ENCODE measurements at regions not wholly inside any gene's neighbourhood (a gene's known extent, or its start where the extent isn't known, plus 50 kb on each side); places are given as distances from the start of the nearest gene placed in this dataset.

DNA sequence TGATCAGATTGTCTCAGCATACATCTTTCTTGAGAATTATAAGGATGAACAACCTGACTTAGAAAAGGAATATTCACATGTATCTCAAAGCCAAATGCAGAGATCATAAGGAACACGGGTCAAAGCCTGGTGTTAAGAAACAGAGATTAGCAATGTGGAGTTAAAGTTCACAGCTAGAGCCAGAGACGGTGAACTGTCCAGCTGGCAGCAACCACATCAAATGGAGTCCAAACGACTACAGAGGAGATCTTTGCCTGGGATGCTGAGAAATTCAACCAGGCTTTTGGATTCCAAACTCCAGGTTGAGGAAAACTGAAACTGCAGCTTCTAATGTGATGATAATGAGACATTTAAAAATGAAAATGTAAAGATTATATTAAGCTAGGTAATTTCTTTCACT is 939.9 kb upstream of the NXPH2 start:
- BruUV-seq (replicated peaks), result no TSS peak

DNA sequence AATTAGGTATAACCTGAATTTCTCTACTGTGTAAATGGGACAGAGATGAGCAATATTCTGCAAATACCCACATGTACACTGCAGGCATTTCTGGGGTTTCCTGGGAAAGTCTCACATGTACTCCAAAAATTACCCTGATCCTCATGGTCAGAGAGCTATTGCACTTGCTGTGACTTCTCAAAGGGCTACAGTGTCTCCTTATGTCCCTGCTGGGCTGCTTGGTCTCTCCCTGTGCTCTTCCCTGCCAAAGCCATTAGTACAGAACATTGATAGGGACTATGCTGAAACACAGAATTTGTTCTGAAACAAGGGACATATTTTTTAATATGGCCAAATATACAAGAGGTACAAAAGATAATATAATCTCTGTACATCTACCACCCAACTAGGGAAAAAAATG is 924.4 kb upstream of the NXPH2 start:
- ATAC-seq (no peak), DNase-seq (ENCODE audit: low read depth, low spot score) (no peak)
- H3K27ac ChIP-seq (ENCODE audit: low read length), result no peak overlapping the region
- no peaks in the 10 kb centered on the region for H3K9me3 ChIP-seq (ENCODE audit: control insufficient read depth, insufficient read depth, low read depth, low read length)
- in situ Hi-C loops (cut with HindIII; ENCODE audit: low pct_unique_long_range_greater_than_20kb, low sequenced_read_pairs), result no loop called here
- no peaks in the 10 kb centered on the region for H3K4me1 ChIP-seq (ENCODE audit: control insufficient read depth, insufficient read depth, low read length)
- no peaks in the 10 kb centered on the region for H3K27me3 ChIP-seq (ENCODE audit: control insufficient read depth, insufficient read depth, low read length)
- POLR2A ChIA-PET, result no interaction called here
- no TSS peak for BruUV-seq (replicated peaks)
- TF ChIP-seq POLR2AphosphoS5 (IDR thresholded peaks at IDR 0.05; ENCODE audit: low read depth, low read length) (no peak), SIN3A (IDR thresholded peaks at IDR 0.05; ENCODE audit: borderline replicate concordance, insufficient read depth, low read depth, low read length) (no peak), TCF7L2 (IDR thresholded peaks at IDR 0.05; ENCODE audit: low read depth, low read length) (no peak)
- TF ChIP-seq, protein P1, sequence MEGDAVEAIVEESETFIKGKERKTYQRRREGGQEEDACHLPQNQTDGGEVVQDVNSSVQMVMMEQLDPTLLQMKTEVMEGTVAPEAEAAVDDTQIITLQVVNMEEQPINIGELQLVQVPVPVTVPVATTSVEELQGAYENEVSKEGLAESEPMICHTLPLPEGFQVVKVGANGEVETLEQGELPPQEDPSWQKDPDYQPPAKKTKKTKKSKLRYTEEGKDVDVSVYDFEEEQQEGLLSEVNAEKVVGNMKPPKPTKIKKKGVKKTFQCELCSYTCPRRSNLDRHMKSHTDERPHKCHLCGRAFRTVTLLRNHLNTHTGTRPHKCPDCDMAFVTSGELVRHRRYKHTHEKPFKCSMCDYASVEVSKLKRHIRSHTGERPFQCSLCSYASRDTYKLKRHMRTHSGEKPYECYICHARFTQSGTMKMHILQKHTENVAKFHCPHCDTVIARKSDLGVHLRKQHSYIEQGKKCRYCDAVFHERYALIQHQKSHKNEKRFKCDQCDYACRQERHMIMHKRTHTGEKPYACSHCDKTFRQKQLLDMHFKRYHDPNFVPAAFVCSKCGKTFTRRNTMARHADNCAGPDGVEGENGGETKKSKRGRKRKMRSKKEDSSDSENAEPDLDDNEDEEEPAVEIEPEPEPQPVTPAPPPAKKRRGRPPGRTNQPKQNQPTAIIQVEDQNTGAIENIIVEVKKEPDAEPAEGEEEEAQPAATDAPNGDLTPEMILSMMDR (IDR thresholded peaks at IDR 0.05), result no peak
- TF ChIP-seq, protein P2, sequence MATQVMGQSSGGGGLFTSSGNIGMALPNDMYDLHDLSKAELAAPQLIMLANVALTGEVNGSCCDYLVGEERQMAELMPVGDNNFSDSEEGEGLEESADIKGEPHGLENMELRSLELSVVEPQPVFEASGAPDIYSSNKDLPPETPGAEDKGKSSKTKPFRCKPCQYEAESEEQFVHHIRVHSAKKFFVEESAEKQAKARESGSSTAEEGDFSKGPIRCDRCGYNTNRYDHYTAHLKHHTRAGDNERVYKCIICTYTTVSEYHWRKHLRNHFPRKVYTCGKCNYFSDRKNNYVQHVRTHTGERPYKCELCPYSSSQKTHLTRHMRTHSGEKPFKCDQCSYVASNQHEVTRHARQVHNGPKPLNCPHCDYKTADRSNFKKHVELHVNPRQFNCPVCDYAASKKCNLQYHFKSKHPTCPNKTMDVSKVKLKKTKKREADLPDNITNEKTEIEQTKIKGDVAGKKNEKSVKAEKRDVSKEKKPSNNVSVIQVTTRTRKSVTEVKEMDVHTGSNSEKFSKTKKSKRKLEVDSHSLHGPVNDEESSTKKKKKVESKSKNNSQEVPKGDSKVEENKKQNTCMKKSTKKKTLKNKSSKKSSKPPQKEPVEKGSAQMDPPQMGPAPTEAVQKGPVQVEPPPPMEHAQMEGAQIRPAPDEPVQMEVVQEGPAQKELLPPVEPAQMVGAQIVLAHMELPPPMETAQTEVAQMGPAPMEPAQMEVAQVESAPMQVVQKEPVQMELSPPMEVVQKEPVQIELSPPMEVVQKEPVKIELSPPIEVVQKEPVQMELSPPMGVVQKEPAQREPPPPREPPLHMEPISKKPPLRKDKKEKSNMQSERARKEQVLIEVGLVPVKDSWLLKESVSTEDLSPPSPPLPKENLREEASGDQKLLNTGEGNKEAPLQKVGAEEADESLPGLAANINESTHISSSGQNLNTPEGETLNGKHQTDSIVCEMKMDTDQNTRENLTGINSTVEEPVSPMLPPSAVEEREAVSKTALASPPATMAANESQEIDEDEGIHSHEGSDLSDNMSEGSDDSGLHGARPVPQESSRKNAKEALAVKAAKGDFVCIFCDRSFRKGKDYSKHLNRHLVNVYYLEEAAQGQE (IDR thresholded peaks at IDR 0.05; ENCODE audit: insufficient read depth in 1 of 2, low read depth in 2 of 2, low read length in 1 of 2), result no peak
- no peaks in the 10 kb centered on the region for H3K36me3 ChIP-seq (ENCODE audit: control insufficient read depth, insufficient read depth, low read length)
- CTCF ChIA-PET, result no interaction called here
- intact Hi-C loops (cut with micrococcal nuclease; ENCODE audit: unreplicated experiment), result no loop called here
- H3K4me3 ChIP-seq (ENCODE audit: low read depth in 2 of 2, low read length in 2 of 2), result no peak overlapping the region

More for the DNA sequence above, 939.9 kb upstream of the NXPH2 start:
- intact Hi-C loops (cut with micrococcal nuclease; ENCODE audit: unreplicated experiment), result no loop called here
- Histone ChIP-seq H3K4me3 (ENCODE audit: low read depth in 2 of 2, low read length in 2 of 2) (no peak overlapping the region), H3K27ac (ENCODE audit: low read length) (no peak overlapping the region), H3K27me3 (ENCODE audit: control insufficient read depth, insufficient read depth, low read length) (no peaks in the 10 kb centered on the region), H3K9me3 (ENCODE audit: control insufficient read depth, insufficient read depth, low read depth, low read length) (no peaks in the 10 kb centered on the region), H3K4me1 (ENCODE audit: control insufficient read depth, insufficient read depth, low read length) (no peaks in the 10 kb centered on the region), H3K36me3 (ENCODE audit: control insufficient read depth, insufficient read depth, low read length) (no peaks in the 10 kb centered on the region)
- DNase-seq (ENCODE audit: low read depth, low spot score), result no peak
- ATAC-seq, result no peak
- no peak for TF ChIP-seq POLR2AphosphoS5 (IDR thresholded peaks at IDR 0.05; ENCODE audit: low read depth, low read length)
- TF ChIP-seq, protein P1 (IDR thresholded peaks at IDR 0.05), result no peak
- TF ChIP-seq, protein P2 (IDR thresholded peaks at IDR 0.05; ENCODE audit: insufficient read depth in 1 of 2, low read depth in 2 of 2, low read length in 1 of 2), result no peak
- ChIA-PET CTCF (no interaction called here), POLR2A (no interaction called here)
- in situ Hi-C loops (cut with HindIII; ENCODE audit: low pct_unique_long_range_greater_than_20kb, low sequenced_read_pairs), result no loop called here
